Osteoblast (primary cell): ENCODE measurements at regions not wholly inside any gene's neighbourhood (a gene's known extent, or its start where the extent isn't known, plus 50 kb on each side); places are given as distances from the start of the nearest gene placed in this dataset.
"Not testable (repeated sequence)": the region's sequence is repeated elsewhere in the genome, so short reads cannot be mapped to it uniquely, and the experiment has no call there.

Experiments used
- DNase-seq: peaks from one replicate; pipeline ENCODE4 v3.0.0; 2011; ENCODE audit warnings: low spot score, mixed read lengths; ENCODE audit not compliant: insufficient read length; ENCODE audit errors: missing footprints
- H2AFZ ChIP-seq: 2 replicates; pipeline ENCODE4 v1.6.0; 2011; ENCODE audit warnings: mild to moderate bottlenecking, low read length
- H3K27ac ChIP-seq: 2 replicates; pipeline ENCODE4 v1.5.1; 2011; ENCODE audit warnings: mild to moderate bottlenecking, low read depth, low read length, moderate library complexity
- H3K27me3 ChIP-seq: 2 replicates; pipeline ENCODE4 v1.6.0; 2012; ENCODE audit warnings: mild to moderate bottlenecking, control low read depth, inconsistent platforms, low read length, moderate library complexity; ENCODE audit not compliant: insufficient read depth
- H3K36me3 ChIP-seq: 2 replicates; pipeline ENCODE4 v1.5.1; 2011; ENCODE audit warnings: mild to moderate bottlenecking, low read length, control low read depth, moderate library complexity; ENCODE audit not compliant: insufficient read depth
- H3K4me1 ChIP-seq: 2 replicates; pipeline ENCODE4 v1.5.1; 2011; ENCODE audit warnings: mild to moderate bottlenecking, low read length, control low read depth, moderate library complexity; ENCODE audit not compliant: insufficient read depth
- H3K4me2 ChIP-seq: 2 replicates; pipeline ENCODE4 v1.6.0; 2011; ENCODE audit warnings: mild to moderate bottlenecking, low read length; ENCODE audit not compliant: insufficient read depth
- H3K4me3 ChIP-seq: fragments of 200-600 bp; sonication (generic); 3 replicates; pipeline ENCODE4 v1.5.1; 2012; ENCODE audit warnings: mild to moderate bottlenecking, low read length, inconsistent platforms; ENCODE audit not compliant: insufficient read depth
- H3K79me2 ChIP-seq: 2 replicates; pipeline ENCODE4 v1.6.0; 2012; ENCODE audit warnings: mild to moderate bottlenecking, low read length, control low read depth, inconsistent platforms; ENCODE audit not compliant: insufficient read depth
- H3K9me3 ChIP-seq: 2 replicates; pipeline ENCODE4 v1.5.1; 2011; ENCODE audit warnings: low read depth, low read length, control low read depth
- H4K20me1 ChIP-seq: 2 replicates; pipeline ENCODE4 v1.6.0; 2012; ENCODE audit warnings: mild to moderate bottlenecking, low read length, control low read depth; ENCODE audit not compliant: insufficient read depth
- TF ChIP-seq, protein P1 (sequence below): IDR thresholded peaks from 2 replicates; pipeline ENCODE4 v1.5.1; 2011; ENCODE audit warnings: mild to moderate bottlenecking, low read depth, low read length, moderate library complexity; ENCODE audit errors: extremely low read depth

DNA sequence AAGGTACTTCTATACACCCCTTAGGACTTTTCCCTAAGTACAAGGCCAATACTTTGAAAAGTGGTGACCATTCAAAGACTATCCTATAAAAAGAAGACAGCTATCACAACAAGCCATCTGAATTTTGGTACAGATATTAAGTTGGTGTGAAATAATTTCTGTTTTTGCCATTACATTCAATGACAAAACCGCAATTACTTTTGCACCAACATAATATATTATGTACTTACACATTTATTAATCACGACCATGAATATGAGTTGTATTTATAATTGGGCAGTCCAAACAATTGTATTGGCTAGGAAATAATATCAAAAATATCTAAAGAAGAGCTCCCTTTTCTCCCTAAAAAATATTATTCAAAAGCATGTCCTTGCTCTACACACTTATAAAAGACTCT is 215.7 kb downstream of the TMA16 start:
- no peaks in the 10 kb centered on the region for H3K9me3 ChIP-seq
- H3K27me3 ChIP-seq: no peaks in the 10 kb centered on the region
- H3K79me2 ChIP-seq: no peaks in the 10 kb centered on the region
- no peaks in the 10 kb centered on the region for H4K20me1 ChIP-seq
- no peaks in the 10 kb centered on the region for H3K36me3 ChIP-seq
- no peak overlapping the region for H2AFZ ChIP-seq
- TF ChIP-seq, protein P1, sequence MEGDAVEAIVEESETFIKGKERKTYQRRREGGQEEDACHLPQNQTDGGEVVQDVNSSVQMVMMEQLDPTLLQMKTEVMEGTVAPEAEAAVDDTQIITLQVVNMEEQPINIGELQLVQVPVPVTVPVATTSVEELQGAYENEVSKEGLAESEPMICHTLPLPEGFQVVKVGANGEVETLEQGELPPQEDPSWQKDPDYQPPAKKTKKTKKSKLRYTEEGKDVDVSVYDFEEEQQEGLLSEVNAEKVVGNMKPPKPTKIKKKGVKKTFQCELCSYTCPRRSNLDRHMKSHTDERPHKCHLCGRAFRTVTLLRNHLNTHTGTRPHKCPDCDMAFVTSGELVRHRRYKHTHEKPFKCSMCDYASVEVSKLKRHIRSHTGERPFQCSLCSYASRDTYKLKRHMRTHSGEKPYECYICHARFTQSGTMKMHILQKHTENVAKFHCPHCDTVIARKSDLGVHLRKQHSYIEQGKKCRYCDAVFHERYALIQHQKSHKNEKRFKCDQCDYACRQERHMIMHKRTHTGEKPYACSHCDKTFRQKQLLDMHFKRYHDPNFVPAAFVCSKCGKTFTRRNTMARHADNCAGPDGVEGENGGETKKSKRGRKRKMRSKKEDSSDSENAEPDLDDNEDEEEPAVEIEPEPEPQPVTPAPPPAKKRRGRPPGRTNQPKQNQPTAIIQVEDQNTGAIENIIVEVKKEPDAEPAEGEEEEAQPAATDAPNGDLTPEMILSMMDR: no peak
- H3K4me2 ChIP-seq: no peak overlapping the region
- H3K4me1 ChIP-seq: no peaks in the 10 kb centered on the region
- no peak overlapping the region for H3K27ac ChIP-seq
- DNase-seq: no peak
- H3K4me3 ChIP-seq: no peak overlapping the region

DNA sequence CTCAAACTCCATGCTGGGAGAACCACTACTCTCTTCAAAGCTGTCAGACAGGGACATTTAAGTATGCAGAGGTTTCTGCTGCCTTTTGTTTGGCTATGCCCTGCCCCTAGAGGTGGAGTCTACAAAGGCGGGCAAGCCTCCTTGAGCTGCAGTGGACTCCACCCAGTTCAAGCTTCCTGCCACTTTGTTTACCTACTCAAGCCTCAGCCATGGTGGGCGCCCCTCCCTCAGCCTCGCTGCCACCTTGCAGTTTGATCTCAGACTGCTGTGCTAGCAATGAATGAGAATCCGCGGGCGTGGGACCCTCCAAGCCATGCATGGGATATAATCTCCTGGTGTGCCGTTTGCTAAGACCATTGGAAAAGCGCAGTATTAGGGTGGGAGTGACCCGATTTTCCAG is 230.0 kb downstream of the TMA16 start:
- DNase-seq: not testable (repeated sequence)

DNA sequence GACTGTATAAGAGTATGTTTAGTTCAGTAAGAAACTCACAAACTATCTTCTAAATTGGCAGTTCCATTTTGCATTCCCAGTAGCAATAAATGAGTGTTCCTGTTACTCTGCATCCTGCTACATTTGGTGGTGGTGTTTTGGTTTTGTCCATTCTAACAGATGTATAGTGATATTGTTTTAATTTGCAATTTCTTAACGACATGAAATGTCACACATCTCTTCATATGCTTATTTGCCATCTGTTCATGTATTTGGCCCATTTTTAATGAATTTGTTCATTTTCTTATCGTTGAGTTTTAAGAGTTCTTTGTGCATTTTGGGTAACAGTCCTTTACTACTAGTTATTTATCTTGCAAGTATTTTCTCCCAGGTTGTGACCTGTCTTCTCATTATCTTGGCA is 232.2 kb downstream of the TMA16 start:
- Histone ChIP-seq H3K27ac (no peak overlapping the region), H3K27me3 (no peaks in the 10 kb centered on the region), H4K20me1 (no peaks in the 10 kb centered on the region), H3K36me3 (no peaks in the 10 kb centered on the region), H3K4me3 (no peak overlapping the region), H3K4me1 (no peaks in the 10 kb centered on the region), H3K4me2 (no peak overlapping the region), H2AFZ (no peak overlapping the region), H3K9me3 (no peaks in the 10 kb centered on the region), H3K79me2 (no peaks in the 10 kb centered on the region)
- DNase-seq: no peak
- TF ChIP-seq, protein P1: no peak

More for the DNA sequence above, 230.0 kb downstream of the TMA16 start:
- H4K20me1 ChIP-seq, H3K4me2 ChIP-seq, H3K4me1 ChIP-seq, H3K79me2 ChIP-seq, H2AFZ ChIP-seq, H3K36me3 ChIP-seq, H3K9me3 ChIP-seq, H3K27me3 ChIP-seq, H3K27ac ChIP-seq, H3K4me3 ChIP-seq: not testable (repeated sequence)

DNA sequence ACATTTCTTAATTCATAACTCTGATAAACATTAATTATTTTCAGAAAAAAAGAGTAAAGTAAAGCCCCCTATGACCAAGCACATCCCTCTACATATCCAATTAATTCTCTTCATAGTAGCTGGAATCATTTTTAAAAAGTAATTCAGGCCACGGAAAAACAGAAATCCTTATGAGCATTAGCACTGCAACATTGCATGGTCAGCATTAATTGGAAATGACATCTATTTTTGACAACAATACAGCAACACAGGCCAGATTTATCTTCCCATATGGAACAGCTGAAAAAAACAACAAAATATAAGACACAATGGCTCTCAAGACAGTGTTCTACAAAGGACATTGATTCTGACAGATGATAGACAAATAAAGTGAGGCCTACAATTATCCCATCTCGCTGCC is 236.6 kb downstream of the TMA16 start:
- Histone ChIP-seq H3K36me3 (no peaks in the 10 kb centered on the region), H3K79me2 (no peaks in the 10 kb centered on the region), H3K4me3 (no peak overlapping the region), H3K4me1 (no peaks in the 10 kb centered on the region), H3K4me2 (no peak overlapping the region), H2AFZ (no peak overlapping the region), H3K9me3 (no peaks in the 10 kb centered on the region), H3K27me3 (no peaks in the 10 kb centered on the region), H4K20me1 (no peaks in the 10 kb centered on the region), H3K27ac (no peak overlapping the region)
- TF ChIP-seq, protein P1: no peak
- DNase-seq: no peak

DNA sequence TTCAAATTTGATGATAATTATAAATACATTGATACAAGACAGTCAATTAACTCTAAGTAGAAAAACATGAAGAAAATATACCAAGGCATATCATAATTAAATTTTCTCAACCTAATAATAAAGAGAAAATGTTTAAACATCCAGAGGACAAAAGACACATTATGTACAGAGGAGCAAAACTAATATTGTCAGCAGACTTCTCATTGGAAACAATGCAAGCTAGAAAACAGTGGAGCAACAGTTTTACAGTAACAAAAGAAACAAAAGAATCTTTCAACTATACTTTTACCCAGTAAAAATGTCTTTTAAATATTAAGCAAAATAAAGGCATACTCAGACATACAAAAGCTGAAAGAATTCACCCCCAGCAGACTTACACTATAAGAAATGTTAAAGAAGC is 238.0 kb downstream of the TMA16 start:
- H3K4me1 ChIP-seq: no peaks in the 10 kb centered on the region
- no peaks in the 10 kb centered on the region for H3K9me3 ChIP-seq
- H3K27ac ChIP-seq: no peak overlapping the region
- TF ChIP-seq, protein P1: no peak
- H2AFZ ChIP-seq: no peak overlapping the region
- no peak overlapping the region for H3K4me2 ChIP-seq
- no peaks in the 10 kb centered on the region for H3K79me2 ChIP-seq
- no peaks in the 10 kb centered on the region for H4K20me1 ChIP-seq
- H3K36me3 ChIP-seq: no peaks in the 10 kb centered on the region
- no peak overlapping the region for H3K4me3 ChIP-seq
- H3K27me3 ChIP-seq: no peaks in the 10 kb centered on the region
- no peak for DNase-seq
